Hematopoietic multipotent progenitor cell treated with erythropoietin and hydrocortisone succinate and interleukin-3 and kit ligand, for 8 days (in vitro differentiated cells): ENCODE measurements at regions not wholly inside any gene's neighbourhood (a gene's known extent, or its start where the extent isn't known, plus 50 kb on each side); places are given as distances from the start of the nearest gene placed in this dataset.

Source experiments
- DNase-seq: peaks from one replicate; pipeline ENCODE4 v3.0.0-alpha.2; 2015

- no peak for DNase-seq
Measured at GRCh38 chr12:24025153-24025798, 75.8 kb upstream of the SOX5 start.

- no peak for DNase-seq
Measured at GRCh38 chr12:24023081-24023480, 73.6 kb upstream of the SOX5 start.

GRCh38 chr12:24021164-24021502 lies 71.7 kb upstream of the SOX5 start:
- DNase-seq: no peak

GRCh38 chr12:24020397-24021163 lies 71.1 kb upstream of the SOX5 start:
- no peak for DNase-seq

GRCh38 chr12:24015833-24016160 lies 66.3 kb upstream of the SOX5 start:
- no peak for DNase-seq

- DNase-seq: no peak
Measured at GRCh38 chr12:24014915-24015832, 65.7 kb upstream of the SOX5 start.

- no peak for DNase-seq
Measured at GRCh38 chr12:24014240-24014639, 64.8 kb upstream of the SOX5 start.

GRCh38 chr12:24012528-24012927 lies 63.1 kb upstream of the SOX5 start:
- no peak for DNase-seq

- DNase-seq: no peak
Measured at GRCh38 chr12:24011927-24012507, 62.5 kb upstream of the SOX5 start.

GRCh38 chr12:24008166-24008565 lies 58.7 kb upstream of the SOX5 start:
- no peak for DNase-seq
